ENCODE measurements at regions not wholly inside any gene's neighbourhood (a gene's known extent, or its start where the extent isn't known, plus 50 kb on each side); places are given as distances from the start of the nearest gene placed in this dataset.
"Not testable (repeated sequence)": the region's sequence is repeated elsewhere in the genome, so short reads cannot be mapped to it uniquely, and the experiment has no call there.

DNA sequence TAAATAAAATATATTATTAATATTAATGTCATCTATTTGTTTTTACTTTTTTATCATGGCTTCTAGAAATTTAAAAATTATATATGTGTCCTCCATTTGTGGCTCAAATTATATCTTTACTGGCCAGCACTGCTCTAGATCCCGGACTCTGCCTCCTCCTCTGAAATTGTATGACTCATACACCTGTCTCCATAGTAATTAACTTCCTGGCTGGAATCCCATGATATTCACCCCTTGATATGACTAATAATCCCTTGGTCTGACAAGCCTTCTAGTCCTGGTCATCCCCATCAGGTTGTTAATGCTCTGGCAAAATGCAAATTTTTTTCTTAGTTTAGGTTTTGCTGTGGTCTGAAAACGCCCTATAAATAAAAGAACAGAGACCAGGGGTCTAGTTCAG lies 116.2 kb downstream of the BMP4 start:
- FAIRE-seq: peak; percentile 77
- Histone ChIP-seq H4K20me1 (ENCODE audit: control insufficient read depth, extremely low read depth, insufficient read depth, low read length) (no peaks in the 10 kb centered on the region), H3K79me2 (ENCODE audit: control insufficient read depth, insufficient read depth, low read length) (no peaks in the 10 kb centered on the region), H3K27me3 (ENCODE audit: control insufficient read depth, extremely low read depth, insufficient read depth, low read length) (no peaks in the 10 kb centered on the region), H2AFZ (ENCODE audit: control insufficient read depth, low read length) (no peak overlapping the region), H3K9ac (ENCODE audit: control insufficient read depth, extremely low read depth, insufficient read depth, low read length) (no peak overlapping the region), H3K36me3 (ENCODE audit: control insufficient read depth in 2 of 2, extremely low read depth in 1 of 2, insufficient read depth in 2 of 2, low read length in 2 of 2) (no peaks in the 10 kb centered on the region), H3K4me3 (ENCODE audit: control insufficient read depth in 2 of 3, extremely low read depth in 1 of 3, insufficient read depth in 2 of 3, low read depth in 1 of 3, low read length in 3 of 3) (no peak overlapping the region), H3K27ac (ENCODE audit: control insufficient read depth, insufficient read depth, low read length) (no peak overlapping the region), H3K9me3 (ENCODE audit: control insufficient read depth, low read depth, low read length) (no peaks in the 10 kb centered on the region), H3K4me2 (ENCODE audit: control insufficient read depth, extremely low read depth, insufficient read depth, low read depth, low read length) (no peak overlapping the region), H3K4me1 (ENCODE audit: control insufficient read depth, extremely low read depth, insufficient read depth, low read length) (peaks cover 4% of the 10 kb centered on the region), H3K9me1 (ENCODE audit: control insufficient read depth, extremely low read depth, insufficient read depth, low read length) (no peaks in the 10 kb centered on the region)
- TF ChIP-seq EZH2 (IDR thresholded peaks at IDR 0.05; ENCODE audit: low read length) (no peak), CTCF (optimal IDR thresholded peaks at IDR 0.05 in 1 of 3, IDR thresholded peaks at IDR 0.05 in 1 of 3, conservative IDR thresholded peaks at IDR 0.05 in 1 of 3; ENCODE audit: extremely low read depth in 1 of 3, insufficient read depth in 2 of 3, low read length in 3 of 3) (no peak)
- DNase-seq (ENCODE audit: low read depth, low spot score): peak; percentile 49
- dilution Hi-C loops (cut with MboI; ENCODE audit: extremely low pct_ligation_motif_present, low sequenced_read_pairs): no loop called here

DNA sequence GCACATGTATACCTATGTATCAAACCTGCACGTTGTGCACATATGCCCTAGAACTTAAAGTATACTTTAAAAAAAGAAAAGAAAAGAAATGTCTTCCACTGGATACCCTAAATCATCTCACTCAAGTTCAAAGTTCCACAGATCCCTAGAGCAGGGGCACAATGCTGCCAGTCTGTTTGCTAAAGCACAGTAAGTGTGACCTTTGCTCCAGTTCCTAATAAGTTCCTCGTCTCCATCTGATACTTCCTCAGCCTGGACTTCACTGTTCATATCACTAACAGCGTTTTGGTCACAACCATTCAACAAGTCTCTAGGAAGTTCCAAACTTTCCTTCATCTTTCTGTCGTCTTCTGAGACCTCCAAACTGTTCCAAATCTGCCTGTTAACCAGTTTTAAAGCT lies 118.3 kb downstream of the BMP4 start:
- dilution Hi-C loops (cut with MboI; ENCODE audit: extremely low pct_ligation_motif_present, low sequenced_read_pairs): no loop called here
- no peak for FAIRE-seq

DNA sequence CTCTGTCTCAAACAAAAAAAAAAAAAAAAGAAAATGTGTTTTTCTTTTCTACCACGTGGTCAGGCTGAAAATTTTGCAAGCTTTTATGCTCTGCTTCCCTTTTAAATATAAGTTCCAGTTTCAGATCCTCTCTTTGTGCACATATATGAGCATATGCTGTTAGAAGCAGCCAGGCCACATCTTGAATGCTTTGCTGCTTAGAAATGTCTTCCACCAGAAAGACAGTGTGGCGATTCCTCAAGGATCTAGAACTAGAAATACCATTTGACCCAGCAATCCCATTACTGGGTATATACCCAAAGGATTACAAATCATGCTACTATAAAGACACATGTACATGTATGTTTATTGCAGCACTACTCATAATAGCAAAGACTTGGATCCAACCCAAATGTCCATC lies 119.0 kb downstream of the BMP4 start:
- H4K20me1 ChIP-seq (ENCODE audit: control insufficient read depth, extremely low read depth, insufficient read depth, low read length); FAIRE-seq; H3K9me1 ChIP-seq (ENCODE audit: control insufficient read depth, extremely low read depth, insufficient read depth, low read length); H3K9ac ChIP-seq (ENCODE audit: control insufficient read depth, extremely low read depth, insufficient read depth, low read length); H3K27me3 ChIP-seq (ENCODE audit: control insufficient read depth, extremely low read depth, insufficient read depth, low read length); H3K4me3 ChIP-seq (ENCODE audit: control insufficient read depth in 2 of 3, extremely low read depth in 1 of 3, insufficient read depth in 2 of 3, low read depth in 1 of 3, low read length in 3 of 3); dilution Hi-C loops (cut with MboI; ENCODE audit: extremely low pct_ligation_motif_present, low sequenced_read_pairs); H3K4me1 ChIP-seq (ENCODE audit: control insufficient read depth, extremely low read depth, insufficient read depth, low read length); DNase-seq (ENCODE audit: low read depth, low spot score); H3K36me3 ChIP-seq (ENCODE audit: control insufficient read depth in 2 of 2, extremely low read depth in 1 of 2, insufficient read depth in 2 of 2, low read length in 2 of 2); H3K79me2 ChIP-seq (ENCODE audit: control insufficient read depth, insufficient read depth, low read length); H2AFZ ChIP-seq (ENCODE audit: control insufficient read depth, low read length); H3K27ac ChIP-seq (ENCODE audit: control insufficient read depth, insufficient read depth, low read length); H3K9me3 ChIP-seq (ENCODE audit: control insufficient read depth, low read depth, low read length); H3K4me2 ChIP-seq (ENCODE audit: control insufficient read depth, extremely low read depth, insufficient read depth, low read depth, low read length): not testable (repeated sequence)

More for the DNA sequence above, 118.3 kb downstream of the BMP4 start:
- TF ChIP-seq EZH2 (IDR thresholded peaks at IDR 0.05; ENCODE audit: low read length) (no peak), CTCF (optimal IDR thresholded peaks at IDR 0.05 in 1 of 3, IDR thresholded peaks at IDR 0.05 in 1 of 3, conservative IDR thresholded peaks at IDR 0.05 in 1 of 3; ENCODE audit: extremely low read depth in 1 of 3, insufficient read depth in 2 of 3, low read length in 3 of 3) (no peak)
- no peak for DNase-seq (ENCODE audit: low read depth, low spot score)
- Histone ChIP-seq H4K20me1 (ENCODE audit: control insufficient read depth, extremely low read depth, insufficient read depth, low read length) (no peaks in the 10 kb centered on the region), H3K9me3 (ENCODE audit: control insufficient read depth, low read depth, low read length) (no peaks in the 10 kb centered on the region), H3K9ac (ENCODE audit: control insufficient read depth, extremely low read depth, insufficient read depth, low read length) (no peak overlapping the region), H3K4me2 (ENCODE audit: control insufficient read depth, extremely low read depth, insufficient read depth, low read depth, low read length) (no peak overlapping the region), H3K4me1 (ENCODE audit: control insufficient read depth, extremely low read depth, insufficient read depth, low read length) (peaks cover 4% of the 10 kb centered on the region), H3K9me1 (ENCODE audit: control insufficient read depth, extremely low read depth, insufficient read depth, low read length) (no peaks in the 10 kb centered on the region), H3K36me3 (ENCODE audit: control insufficient read depth in 2 of 2, extremely low read depth in 1 of 2, insufficient read depth in 2 of 2, low read length in 2 of 2) (no peaks in the 10 kb centered on the region), H3K27ac (ENCODE audit: control insufficient read depth, insufficient read depth, low read length) (no peak overlapping the region), H2AFZ (ENCODE audit: control insufficient read depth, low read length) (no peak overlapping the region), H3K27me3 (ENCODE audit: control insufficient read depth, extremely low read depth, insufficient read depth, low read length) (no peaks in the 10 kb centered on the region), H3K4me3 (ENCODE audit: control insufficient read depth in 2 of 3, extremely low read depth in 1 of 3, insufficient read depth in 2 of 3, low read depth in 1 of 3, low read length in 3 of 3) (no peak overlapping the region), H3K79me2 (ENCODE audit: control insufficient read depth, insufficient read depth, low read length) (no peaks in the 10 kb centered on the region)

All from keratinocyte (primary cell).